Upper lobe of right lung (tissue), 1 donor: ENCODE measurements at regions not wholly inside any gene's neighbourhood (a gene's known extent, or its start where the extent isn't known, plus 50 kb on each side); places are given as distances from the start of the nearest gene placed in this dataset.

Experiments used
- ATAC-seq: fragments of 200-7000 bp; cut with Tn5 transposase; one replicate; pipeline ENCODE4 v1.9.1; 2020; ENCODE audit warnings: mild to moderate bottlenecking, moderate library complexity
- DNase-seq: peaks from one replicate; pipeline ENCODE4 v3.0.0-alpha.2; 2020
- H3K27ac ChIP-seq: fragments of 200-600 bp; one replicate; pipeline ENCODE4 v1.8.0; 2022
- H3K27me3 ChIP-seq: fragments of 200-600 bp; one replicate; pipeline ENCODE4 v1.8.0; 2022; ENCODE audit warnings: mild to moderate bottlenecking
- H3K36me3 ChIP-seq: fragments of 200-600 bp; one replicate; pipeline ENCODE4 v1.8.0; 2022
- H3K4me1 ChIP-seq: fragments of 200-600 bp; one replicate; pipeline ENCODE4 v1.8.0; 2022
- H3K4me3 ChIP-seq: fragments of 200-600 bp; one replicate; pipeline ENCODE4 v1.8.0; 2022; ENCODE audit warnings: mild to moderate bottlenecking
- H3K9me3 ChIP-seq: fragments of 200-600 bp; one replicate; pipeline ENCODE4 v1.8.0; 2022
- CTCF ChIP-seq: fragments of 200-600 bp; IDR thresholded peaks from one replicate; pipeline ENCODE4 v1.8.0; 2022; ENCODE audit warnings: antibody characterized with exemption
- intact Hi-C: fragments of 100-400 bp; cut with DNase I; formaldehyde crosslinking; loops from one replicate; pipeline ENCODE4 v1.11.0; 2022
- donor health status: DM: no; HTN: yes; CAD: no; lungs with severe emphysema.

GRCh38 chr10:3432081-3432825 lies 259.7 kb upstream of the PITRM1 start:
- DNase-seq (no peak), ATAC-seq (no peak)
- no peaks in the 10 kb centered on the region for H3K9me3 ChIP-seq
- intact Hi-C loops: no loop called here
- no peaks in the 10 kb centered on the region for H3K36me3 ChIP-seq
- no peak for TF ChIP-seq CTCF
- H3K4me3 ChIP-seq: no peak overlapping the region
- H3K27me3 ChIP-seq: no peaks in the 10 kb centered on the region
- no peaks in the 10 kb centered on the region for H3K4me1 ChIP-seq
- H3K27ac ChIP-seq: no peak overlapping the region

GRCh38 chr10:3430501-3430900 lies 257.9 kb upstream of the PITRM1 start:
- peaks cover 12% of the 10 kb centered on the region for H3K4me1 ChIP-seq
- no peak for ATAC-seq

DNA sequence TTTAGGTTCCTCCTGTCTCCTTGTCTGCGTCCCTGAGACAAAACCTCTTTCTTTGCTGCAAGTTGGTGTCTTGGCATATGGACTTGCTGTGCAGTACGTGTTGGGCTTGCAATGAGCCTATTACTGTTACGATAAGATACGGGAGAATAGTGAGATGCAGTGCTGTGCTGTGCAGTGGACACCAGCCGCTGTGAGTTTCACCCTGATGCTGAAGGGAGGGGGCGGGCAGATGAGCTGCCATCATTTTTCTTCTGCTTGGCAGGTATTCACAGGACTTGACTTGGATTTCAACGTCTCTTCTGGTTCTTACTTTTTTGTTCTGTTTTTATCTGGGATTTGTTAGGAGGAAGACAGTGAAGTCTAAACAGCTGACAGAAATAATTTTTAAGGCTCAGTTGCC lies 257.1 kb upstream of the PITRM1 start:
- intact Hi-C loops: no loop called here
- H3K36me3 ChIP-seq: no peaks in the 10 kb centered on the region
- H3K4me1 ChIP-seq: peaks cover 12% of the 10 kb centered on the region
- DNase-seq: no peak
- H3K9me3 ChIP-seq: no peaks in the 10 kb centered on the region
- H3K27ac ChIP-seq: no peak overlapping the region
- H3K27me3 ChIP-seq: no peaks in the 10 kb centered on the region
- no peak overlapping the region for H3K4me3 ChIP-seq
- TF ChIP-seq CTCF: no peak
- no peak for ATAC-seq

More at GRCh38 chr10:3430501-3430900, 257.9 kb upstream of the PITRM1 start:
- DNase-seq: no peak
- Histone ChIP-seq H3K27ac (no peak overlapping the region), H3K4me3 (no peak overlapping the region), H3K9me3 (no peaks in the 10 kb centered on the region), H3K27me3 (no peaks in the 10 kb centered on the region), H3K36me3 (no peaks in the 10 kb centered on the region)
- intact Hi-C loops: no loop called here
- no peak for TF ChIP-seq CTCF

DNA sequence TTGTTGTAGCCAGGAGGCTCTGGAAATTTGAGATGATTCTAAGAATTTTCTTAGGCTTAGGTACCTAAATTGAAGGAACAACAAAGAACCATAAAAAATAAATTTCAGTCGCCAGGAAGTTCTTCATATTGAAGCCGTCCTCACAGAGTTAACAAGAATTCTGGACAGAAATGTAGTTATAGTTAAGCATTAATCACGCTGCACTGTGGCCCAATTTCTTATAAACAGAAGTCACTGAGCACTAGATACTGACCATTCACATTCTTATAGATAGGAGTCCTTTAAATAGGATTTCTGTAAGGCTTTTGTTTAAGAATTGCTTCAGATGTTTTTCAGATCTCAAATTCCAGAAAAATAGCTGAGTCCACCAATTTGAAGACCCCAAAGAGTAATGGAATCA lies 256.2 kb upstream of the PITRM1 start:
- H3K4me1 ChIP-seq: peaks cover 12% of the 10 kb centered on the region
- no peaks in the 10 kb centered on the region for H3K36me3 ChIP-seq
- H3K27me3 ChIP-seq: no peaks in the 10 kb centered on the region
- no peak for DNase-seq
- intact Hi-C loops: no loop called here
- no peaks in the 10 kb centered on the region for H3K9me3 ChIP-seq
- no peak for TF ChIP-seq CTCF
- no peak overlapping the region for H3K27ac ChIP-seq
- no peak overlapping the region for H3K4me3 ChIP-seq
- no peak for ATAC-seq

DNA sequence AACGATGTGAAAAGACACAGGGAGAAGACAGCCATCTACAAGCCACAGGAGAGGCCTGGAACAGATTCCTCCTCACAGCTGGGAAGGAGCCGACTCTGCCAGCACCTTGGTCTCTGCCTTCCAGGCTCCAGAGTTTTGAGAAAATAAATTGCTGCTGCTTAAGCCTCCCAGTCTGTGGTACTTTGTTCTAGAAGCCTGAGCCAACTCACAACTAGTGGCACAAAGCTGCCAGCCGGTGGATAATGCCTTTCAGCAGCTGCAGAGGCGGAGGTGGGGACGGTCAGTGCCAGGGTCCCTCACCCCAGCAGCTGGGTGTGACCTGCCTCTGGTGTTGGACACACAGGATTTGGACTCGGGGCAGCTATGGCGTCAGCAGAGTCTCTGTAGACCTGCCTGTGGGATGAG lies 255.4 kb upstream of the PITRM1 start:
- no peak overlapping the region for H3K27ac ChIP-seq
- no peaks in the 10 kb centered on the region for H3K36me3 ChIP-seq
- TF ChIP-seq CTCF: no peak
- H3K4me3 ChIP-seq: no peak overlapping the region
- intact Hi-C loops: no loop called here
- H3K4me1 ChIP-seq: peaks cover 12% of the 10 kb centered on the region
- H3K27me3 ChIP-seq: no peaks in the 10 kb centered on the region
- H3K9me3 ChIP-seq: no peaks in the 10 kb centered on the region
- ATAC-seq: no peak
- DNase-seq: no peak

GRCh38 chr10:3427347-3427746 lies 254.8 kb upstream of the PITRM1 start:
- no peak overlapping the region for H3K27ac ChIP-seq
- ATAC-seq: no peak

More at GRCh38 chr10:3427347-3427746, 254.8 kb upstream of the PITRM1 start:
- intact Hi-C loops: no loop called here
- Histone ChIP-seq H3K9me3 (no peaks in the 10 kb centered on the region), H3K27me3 (no peaks in the 10 kb centered on the region), H3K36me3 (no peaks in the 10 kb centered on the region), H3K4me3 (no peak overlapping the region), H3K4me1 (peaks cover 12% of the 10 kb centered on the region)
- no peak for TF ChIP-seq CTCF
- no peak for DNase-seq
